A673 (cell line): ENCODE measurements at regions not wholly inside any gene's neighbourhood (a gene's known extent, or its start where the extent isn't known, plus 50 kb on each side); places are given as distances from the start of the nearest gene placed in this dataset.

Source experiments
- EZH2 ChIP-seq: fragments of 200-600 bp; sonication (generic); IDR thresholded peaks from 2 replicates; pipeline ENCODE4 v1.6.1; 2017; ENCODE audit warnings: borderline replicate concordance, low read depth, mild to moderate bottlenecking, mixed read lengths, antibody characterized with exemption, low read length; ENCODE audit not compliant: poor library complexity, severe bottlenecking
- TF ChIP-seq, protein P1 (sequence below): fragments of 300-800, 200-600 bp; sonication (generic); conservative IDR thresholded peaks from 2 replicates; pipeline ENCODE4 v1.5.1; 2017; ENCODE audit warnings: low read depth, mild to moderate bottlenecking, antibody characterized with exemption, low read length, moderate library complexity, mixed read lengths

DNA sequence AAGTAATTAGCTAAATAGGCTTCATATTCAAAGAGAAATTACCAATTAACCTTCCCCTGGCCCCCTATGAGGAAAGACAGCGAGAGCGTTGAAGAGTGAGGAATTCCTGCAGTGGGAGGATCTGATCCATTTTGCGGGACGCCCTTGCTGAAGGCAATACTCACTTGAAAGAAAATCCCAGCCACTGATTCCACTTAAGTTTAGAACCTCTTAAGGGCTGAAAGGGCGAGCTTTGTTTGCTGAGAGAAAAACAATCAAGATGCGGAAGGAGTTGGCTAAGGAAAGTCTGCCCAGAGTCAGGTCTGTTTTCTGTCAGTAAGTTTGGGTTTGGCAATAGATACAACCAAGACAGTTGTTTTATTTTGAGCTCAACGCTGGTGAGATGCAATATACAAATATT lies 102.8 kb upstream of the GBE1 start:
- TF ChIP-seq, protein P1, sequence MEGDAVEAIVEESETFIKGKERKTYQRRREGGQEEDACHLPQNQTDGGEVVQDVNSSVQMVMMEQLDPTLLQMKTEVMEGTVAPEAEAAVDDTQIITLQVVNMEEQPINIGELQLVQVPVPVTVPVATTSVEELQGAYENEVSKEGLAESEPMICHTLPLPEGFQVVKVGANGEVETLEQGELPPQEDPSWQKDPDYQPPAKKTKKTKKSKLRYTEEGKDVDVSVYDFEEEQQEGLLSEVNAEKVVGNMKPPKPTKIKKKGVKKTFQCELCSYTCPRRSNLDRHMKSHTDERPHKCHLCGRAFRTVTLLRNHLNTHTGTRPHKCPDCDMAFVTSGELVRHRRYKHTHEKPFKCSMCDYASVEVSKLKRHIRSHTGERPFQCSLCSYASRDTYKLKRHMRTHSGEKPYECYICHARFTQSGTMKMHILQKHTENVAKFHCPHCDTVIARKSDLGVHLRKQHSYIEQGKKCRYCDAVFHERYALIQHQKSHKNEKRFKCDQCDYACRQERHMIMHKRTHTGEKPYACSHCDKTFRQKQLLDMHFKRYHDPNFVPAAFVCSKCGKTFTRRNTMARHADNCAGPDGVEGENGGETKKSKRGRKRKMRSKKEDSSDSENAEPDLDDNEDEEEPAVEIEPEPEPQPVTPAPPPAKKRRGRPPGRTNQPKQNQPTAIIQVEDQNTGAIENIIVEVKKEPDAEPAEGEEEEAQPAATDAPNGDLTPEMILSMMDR: no peak
- TF ChIP-seq EZH2: no peak
